GM23248 (cell line): ENCODE measurements at regions not wholly inside any gene's neighbourhood (a gene's known extent, or its start where the extent isn't known, plus 50 kb on each side); places are given as distances from the start of the nearest gene placed in this dataset.

Source experiments
- DNase-seq: peaks from one replicate; pipeline ENCODE4 v3.0.0-alpha.2; 2015
- H2AFZ ChIP-seq: fragments of 200-600 bp; sonication (generic); 2 replicates; pipeline ENCODE4 v1.6.1; 2016; ENCODE audit warnings: antibody characterized with exemption
- H3F3A ChIP-seq: fragments of 200-600 bp; sonication (generic); 2 replicates; pipeline ENCODE4 v1.6.1; 2016; ENCODE audit warnings: mild to moderate bottlenecking, antibody characterized with exemption, mixed run types; ENCODE audit not compliant: insufficient read depth
- H3K27ac ChIP-seq: fragments of 200-600 bp; sonication (generic); 2 replicates; pipeline ENCODE4 v1.5.1; 2016; ENCODE audit warnings: mild to moderate bottlenecking
- H3K27me3 ChIP-seq: fragments of 200-600 bp; sonication (generic); replicated peaks from 2 replicates; pipeline ENCODE4 v1.6.1; 2016; ENCODE audit warnings: mild to moderate bottlenecking; ENCODE audit not compliant: insufficient read depth
- H3K36me3 ChIP-seq: fragments of 200-600 bp; sonication (generic); 2 replicates; pipeline ENCODE4 v1.6.1; 2016; ENCODE audit warnings: low read depth, mild to moderate bottlenecking
- H3K4me1 ChIP-seq: fragments of 200-600 bp; sonication (generic); 2 replicates; pipeline ENCODE4 v1.6.1; 2016; ENCODE audit warnings: mild to moderate bottlenecking; ENCODE audit not compliant: insufficient read depth
- H3K4me2 ChIP-seq: fragments of 200-600 bp; sonication (generic); one replicate; pipeline ENCODE4 v1.6.1; 2016; ENCODE audit warnings: mild to moderate bottlenecking; ENCODE audit not compliant: unreplicated experiment
- H3K4me3 ChIP-seq: fragments of 200-600 bp; sonication (generic); 2 replicates; pipeline ENCODE4 v1.5.1; 2016; ENCODE audit warnings: mild to moderate bottlenecking
- H3K79me2 ChIP-seq: fragments of 200-600 bp; sonication (generic); 2 replicates; pipeline ENCODE4 v1.6.1; 2016; ENCODE audit warnings: mild to moderate bottlenecking; ENCODE audit not compliant: insufficient read depth
- H3K9ac ChIP-seq: fragments of 200-600 bp; sonication (generic); 2 replicates; pipeline ENCODE4 v1.6.1; 2016; ENCODE audit warnings: mild to moderate bottlenecking
- H3K9me2 ChIP-seq: fragments of 200-600 bp; sonication (generic); 2 replicates; pipeline ENCODE4 v1.6.1; 2016; ENCODE audit warnings: mixed run types, mild to moderate bottlenecking, moderate library complexity; ENCODE audit not compliant: insufficient read depth
- H3K9me3 ChIP-seq: fragments of 200-600 bp; sonication (generic); one replicate; pipeline ENCODE4 v1.6.1; 2017; ENCODE audit warnings: low read depth
- H4K20me1 ChIP-seq: fragments of 200-600 bp; sonication (generic); 2 replicates; pipeline ENCODE4 v1.6.0; 2016; ENCODE audit not compliant: insufficient read depth
- EZH2 ChIP-seq: fragments of 200-600 bp; sonication (generic); IDR thresholded peaks from 2 replicates; pipeline ENCODE4 v1.6.1; 2018; ENCODE audit warnings: antibody characterized with exemption, mild to moderate bottlenecking; ENCODE audit not compliant: insufficient read depth, poor library complexity, severe bottlenecking
- EZH2phosphoT487 ChIP-seq: fragments of 200-600 bp; sonication (generic); IDR thresholded peaks from 2 replicates; pipeline ENCODE4 v1.6.1; 2018; ENCODE audit warnings: antibody characterized with exemption, moderate library complexity, mild to moderate bottlenecking, low read depth; ENCODE audit not compliant: insufficient read depth
- WGBS, 2 experiments: methylation state at CpG; one replicate each; pipeline ENCODE4 v1.1.6; 2015 to 2017; ENCODE audit warnings: low lambda C conversion rate in 2 of 2, low coverage in 1 of 2; ENCODE audit errors: missing lambda C conversion rate in 2 of 2; 5-methylcytosine and 5-hydroxymethylcytosine counted together
- in situ Hi-C: fragments of 300-500 bp; cut with MboI; formaldehyde crosslinking; loops from 2 replicates; pipeline ENCODE4 v1.15.0; 2020

DNA sequence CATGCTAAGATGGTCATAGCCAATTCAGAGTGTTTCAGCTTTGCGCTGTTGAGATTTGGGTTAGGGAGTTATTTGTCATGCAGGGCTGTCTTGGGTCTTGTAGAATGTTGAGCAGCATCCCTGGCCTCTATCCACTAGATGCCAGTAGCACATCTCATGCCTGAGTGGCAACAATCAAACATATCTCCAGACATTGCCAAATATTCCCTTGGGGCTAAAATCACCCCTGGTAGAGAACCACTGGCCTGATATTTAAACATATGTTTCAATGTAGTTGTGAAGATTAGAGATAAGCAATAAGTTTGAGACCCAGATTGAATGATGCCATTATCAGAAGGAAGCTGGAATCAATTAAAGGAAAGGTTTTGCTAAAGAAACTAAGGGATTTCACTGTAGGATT is 463.3 kb downstream of the DOK5 start:
- in situ Hi-C loops: no loop called here

GRCh38 chr20:54933212-54933904 is 458.0 kb downstream of the DOK5 start:
- 33 to 36% methylated on average over 3 of the region's 3 CpGs for WGBS, 2 experiments

More for the DNA sequence above, 463.3 kb downstream of the DOK5 start:
- TF ChIP-seq EZH2: no peak
- no peak for TF ChIP-seq EZH2phosphoT487
- no peaks in the 10 kb centered on the region for H4K20me1 ChIP-seq
- no peak overlapping the region for H3K9ac ChIP-seq
- H3K27ac ChIP-seq: no peak overlapping the region
- no peak for DNase-seq
- H3K27me3 ChIP-seq: no peaks in the 10 kb centered on the region
- H3K9me2 ChIP-seq: no peaks in the 10 kb centered on the region
- H3K4me3 ChIP-seq: no peak overlapping the region
- H3K4me1 ChIP-seq: no peaks in the 10 kb centered on the region
- 44 to 47% methylated on average over 1 of the region's 1 CpG for WGBS, 2 experiments
- no peaks in the 10 kb centered on the region for H3K79me2 ChIP-seq
- H3F3A ChIP-seq: no peaks in the 10 kb centered on the region
- H3K9me3 ChIP-seq: peaks cover 4% of the 10 kb centered on the region
- H3K4me2 ChIP-seq: no peak overlapping the region
- no peak overlapping the region for H2AFZ ChIP-seq
- no peaks in the 10 kb centered on the region for H3K36me3 ChIP-seq

DNA sequence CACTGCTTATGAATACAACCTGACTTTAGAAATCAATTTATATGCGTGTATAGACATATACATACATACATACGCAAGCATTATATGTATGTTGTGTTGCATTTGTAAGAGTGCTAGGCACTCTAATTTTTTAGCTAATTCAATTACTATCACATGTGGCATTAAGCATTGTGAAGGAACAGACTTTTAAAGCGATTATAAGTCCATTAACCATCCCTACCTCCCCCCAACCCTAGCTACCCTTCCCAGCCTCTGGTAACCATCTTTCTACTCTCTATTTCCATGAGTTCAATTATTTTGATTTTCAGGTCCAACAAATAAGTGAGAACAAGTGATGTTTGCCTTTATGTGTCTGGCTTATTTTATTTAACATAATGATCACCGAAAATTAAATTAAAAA is 453.8 kb downstream of the DOK5 start:
- Histone ChIP-seq H3K36me3 (no peaks in the 10 kb centered on the region), H3K4me2 (no peak overlapping the region), H3K9me3 (no peaks in the 10 kb centered on the region), H3K4me1 (no peaks in the 10 kb centered on the region), H3K4me3 (no peak overlapping the region), H4K20me1 (no peaks in the 10 kb centered on the region), H3K27me3 (no peaks in the 10 kb centered on the region), H3K79me2 (no peaks in the 10 kb centered on the region), H3K9me2 (no peaks in the 10 kb centered on the region), H2AFZ (no peak overlapping the region), H3K9ac (no peak overlapping the region), H3F3A (no peaks in the 10 kb centered on the region), H3K27ac (no peak overlapping the region)
- in situ Hi-C loops: no loop called here
- DNase-seq: no peak
- TF ChIP-seq EZH2: no peak
- no peak for TF ChIP-seq EZH2phosphoT487
- WGBS, 2 experiments: 10 to 15% methylated on average over 4 of the region's 4 CpGs

More at GRCh38 chr20:54933212-54933904, 458.0 kb downstream of the DOK5 start:
- H3K36me3 ChIP-seq: no peaks in the 10 kb centered on the region
- H3K9ac ChIP-seq: no peak overlapping the region
- no peaks in the 10 kb centered on the region for H4K20me1 ChIP-seq
- no peaks in the 10 kb centered on the region for H3K27me3 ChIP-seq
- DNase-seq: no peak
- no peaks in the 10 kb centered on the region for H3K79me2 ChIP-seq
- no peak overlapping the region for H3K4me2 ChIP-seq
- TF ChIP-seq EZH2phosphoT487 (no peak), EZH2 (no peak)
- no peak overlapping the region for H3K27ac ChIP-seq
- no peak overlapping the region for H3K4me3 ChIP-seq
- no peaks in the 10 kb centered on the region for H3K4me1 ChIP-seq
- H3K9me3 ChIP-seq: no peaks in the 10 kb centered on the region
- no peaks in the 10 kb centered on the region for H3F3A ChIP-seq
- H2AFZ ChIP-seq: no peak overlapping the region
- in situ Hi-C loops: no loop called here
- H3K9me2 ChIP-seq: no peaks in the 10 kb centered on the region

DNA sequence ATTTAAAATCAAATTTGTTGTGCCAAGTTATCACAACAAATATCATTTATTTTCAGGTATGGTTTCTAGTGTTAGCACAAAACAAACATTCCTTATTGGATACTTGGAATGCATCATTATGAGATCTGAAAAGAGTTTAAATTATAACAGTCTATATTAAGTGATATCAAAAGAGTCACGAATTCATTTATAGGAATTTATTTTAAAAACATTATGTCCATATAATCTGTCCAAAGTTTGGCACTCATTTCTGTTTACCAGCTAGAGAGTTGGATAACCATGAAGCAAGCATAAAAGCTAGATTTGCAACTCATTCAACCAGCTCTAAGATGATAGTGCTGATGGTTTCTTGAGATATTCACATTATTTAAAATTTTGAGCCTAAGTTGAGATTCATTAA is 453.2 kb downstream of the DOK5 start:
- H3K4me3 ChIP-seq: no peak overlapping the region
- no peaks in the 10 kb centered on the region for H3K36me3 ChIP-seq
- H2AFZ ChIP-seq: no peak overlapping the region
- no peaks in the 10 kb centered on the region for H3K9me3 ChIP-seq
- no peak overlapping the region for H3K9ac ChIP-seq
- DNase-seq: no peak
- no peaks in the 10 kb centered on the region for H3F3A ChIP-seq
- H4K20me1 ChIP-seq: no peaks in the 10 kb centered on the region
- H3K27ac ChIP-seq: no peak overlapping the region
- no peak overlapping the region for H3K4me2 ChIP-seq
- TF ChIP-seq EZH2: no peak
- no peak for TF ChIP-seq EZH2phosphoT487
- no peaks in the 10 kb centered on the region for H3K4me1 ChIP-seq
- H3K9me2 ChIP-seq: no peaks in the 10 kb centered on the region
- 2 to 8% methylated on average over 1 of the region's 1 CpG for WGBS, 2 experiments
- in situ Hi-C loops: no loop called here
- no peaks in the 10 kb centered on the region for H3K79me2 ChIP-seq
- no peaks in the 10 kb centered on the region for H3K27me3 ChIP-seq

GRCh38 chr20:54922636-54923035 is 447.2 kb downstream of the DOK5 start:
- in situ Hi-C loops: no loop called here
- H3K4me3 ChIP-seq: no peak overlapping the region
- no peaks in the 10 kb centered on the region for H3K79me2 ChIP-seq
- no peaks in the 10 kb centered on the region for H3K9me2 ChIP-seq
- no peaks in the 10 kb centered on the region for H3K4me1 ChIP-seq
- no peak for DNase-seq
- no peak for TF ChIP-seq EZH2phosphoT487
- no peak for TF ChIP-seq EZH2
- H2AFZ ChIP-seq: no peak overlapping the region
- no peaks in the 10 kb centered on the region for H4K20me1 ChIP-seq
- H3K4me2 ChIP-seq: no peak overlapping the region
- H3K27me3 ChIP-seq: no peaks in the 10 kb centered on the region
- H3F3A ChIP-seq: no peaks in the 10 kb centered on the region
- no peak overlapping the region for H3K27ac ChIP-seq
- H3K9ac ChIP-seq: no peak overlapping the region
- WGBS, 2 experiments: 4 to 5% methylated on average over 4 of the region's 4 CpGs
- no peaks in the 10 kb centered on the region for H3K9me3 ChIP-seq
- H3K36me3 ChIP-seq: no peaks in the 10 kb centered on the region
